Neutrophil (primary cell): ENCODE measurements at regions not wholly inside any gene's neighbourhood (a gene's known extent, or its start where the extent isn't known, plus 50 kb on each side); places are given as distances from the start of the nearest gene placed in this dataset.

Source experiments
- H3K27ac ChIP-seq: fragments of 200-600 bp; sonication (generic); 2 replicates; pipeline ENCODE4 v1.5.1; 2016; ENCODE audit warnings: mild to moderate bottlenecking, moderate library complexity
- H3K27me3 ChIP-seq: fragments of 200-600 bp; sonication (generic); 2 replicates; pipeline ENCODE4 v1.6.0; 2016; ENCODE audit warnings: mild to moderate bottlenecking
- H3K36me3 ChIP-seq: fragments of 200-600 bp; sonication (generic); 2 replicates; pipeline ENCODE4 v1.5.1; 2017
- H3K4me1 ChIP-seq, 2 experiments: fragments of 200-600 bp in 1 of 2; sonication (generic) in 1 of 2; 1 replicate in 1 of 2; 2 replicates in 1 of 2; pipeline versions ENCODE4 v1.5.1 to v1.6.1; 2013 to 2016; ENCODE audit warnings: low read depth in 1 of 2, low read length in 1 of 2, mild to moderate bottlenecking in 1 of 2, moderate library complexity in 1 of 2; ENCODE audit not compliant: control insufficient read depth in 1 of 2, insufficient read depth in 1 of 2
- H3K4me3 ChIP-seq, 2 experiments: fragments of 200-600 bp in 1 of 2; sonication (generic) in 1 of 2; 1 replicate in 1 of 2; 2 replicates in 1 of 2; pipeline ENCODE4 v1.5.1; 2013 to 2016; ENCODE audit warnings: low read depth in 1 of 2, low read length in 1 of 2, mild to moderate bottlenecking in 1 of 2, moderate library complexity in 1 of 2
- H3K9me3 ChIP-seq: fragments of 200-600 bp; sonication (generic); 2 replicates; pipeline ENCODE4 v1.5.1; 2016
- TF ChIP-seq, protein P1 (sequence below): fragments of 200-600 bp; sonication (generic); IDR thresholded peaks from 2 replicates; pipeline ENCODE4 v1.5.1; 2016; ENCODE audit warnings: antibody characterized with exemption

- H3K36me3 ChIP-seq, result no peaks in the 10 kb centered on the region
- H3K4me3 ChIP-seq, result no peak overlapping the region
- TF ChIP-seq, protein P1, sequence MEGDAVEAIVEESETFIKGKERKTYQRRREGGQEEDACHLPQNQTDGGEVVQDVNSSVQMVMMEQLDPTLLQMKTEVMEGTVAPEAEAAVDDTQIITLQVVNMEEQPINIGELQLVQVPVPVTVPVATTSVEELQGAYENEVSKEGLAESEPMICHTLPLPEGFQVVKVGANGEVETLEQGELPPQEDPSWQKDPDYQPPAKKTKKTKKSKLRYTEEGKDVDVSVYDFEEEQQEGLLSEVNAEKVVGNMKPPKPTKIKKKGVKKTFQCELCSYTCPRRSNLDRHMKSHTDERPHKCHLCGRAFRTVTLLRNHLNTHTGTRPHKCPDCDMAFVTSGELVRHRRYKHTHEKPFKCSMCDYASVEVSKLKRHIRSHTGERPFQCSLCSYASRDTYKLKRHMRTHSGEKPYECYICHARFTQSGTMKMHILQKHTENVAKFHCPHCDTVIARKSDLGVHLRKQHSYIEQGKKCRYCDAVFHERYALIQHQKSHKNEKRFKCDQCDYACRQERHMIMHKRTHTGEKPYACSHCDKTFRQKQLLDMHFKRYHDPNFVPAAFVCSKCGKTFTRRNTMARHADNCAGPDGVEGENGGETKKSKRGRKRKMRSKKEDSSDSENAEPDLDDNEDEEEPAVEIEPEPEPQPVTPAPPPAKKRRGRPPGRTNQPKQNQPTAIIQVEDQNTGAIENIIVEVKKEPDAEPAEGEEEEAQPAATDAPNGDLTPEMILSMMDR, result no peak
- H3K27me3 ChIP-seq, result no peaks in the 10 kb centered on the region
- H3K9me3 ChIP-seq, result no peaks in the 10 kb centered on the region
- H3K4me1 ChIP-seq, result no peaks in the 10 kb centered on the region
- H3K27ac ChIP-seq, result no peak overlapping the region
These were observed 99.8 kb upstream of the PDE10A start for GRCh38 chr6:165762876-165763275.

DNA sequence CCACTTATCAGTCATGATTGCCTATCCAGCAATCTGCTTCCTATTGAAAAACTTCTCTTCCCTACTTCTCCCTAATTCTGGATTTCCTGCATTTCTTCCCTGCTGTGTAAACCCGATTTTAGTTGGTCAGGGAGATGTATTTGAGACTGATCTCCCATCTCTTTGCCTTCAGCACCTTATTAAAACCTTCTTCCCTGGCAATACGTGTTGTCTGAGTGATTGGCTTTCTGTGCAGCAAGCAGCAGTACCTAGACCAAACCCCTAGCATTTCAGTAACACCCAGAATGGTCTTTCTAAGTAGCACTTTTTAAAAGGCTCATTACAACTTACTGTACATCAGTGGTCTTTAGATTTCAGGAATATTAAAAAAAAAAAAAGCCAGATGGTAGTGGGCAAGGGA lies 99.1 kb upstream of the PDE10A start:
- Histone ChIP-seq H3K36me3 (no peaks in the 10 kb centered on the region), H3K27me3 (no peaks in the 10 kb centered on the region), H3K4me3 (no peak overlapping the region), H3K4me1 (no peaks in the 10 kb centered on the region), H3K9me3 (no peaks in the 10 kb centered on the region), H3K27ac (no peak overlapping the region)
- TF ChIP-seq, protein P1, result no peak

GRCh38 chr6:165760803-165761185 lies 97.8 kb upstream of the PDE10A start:
- Histone ChIP-seq H3K36me3 (no peaks in the 10 kb centered on the region), H3K27me3 (no peaks in the 10 kb centered on the region), H3K9me3 (no peaks in the 10 kb centered on the region), H3K27ac (no peak overlapping the region), H3K4me1 (no peaks in the 10 kb centered on the region), H3K4me3 (no peak overlapping the region)
- TF ChIP-seq, protein P1, result no peak

DNA sequence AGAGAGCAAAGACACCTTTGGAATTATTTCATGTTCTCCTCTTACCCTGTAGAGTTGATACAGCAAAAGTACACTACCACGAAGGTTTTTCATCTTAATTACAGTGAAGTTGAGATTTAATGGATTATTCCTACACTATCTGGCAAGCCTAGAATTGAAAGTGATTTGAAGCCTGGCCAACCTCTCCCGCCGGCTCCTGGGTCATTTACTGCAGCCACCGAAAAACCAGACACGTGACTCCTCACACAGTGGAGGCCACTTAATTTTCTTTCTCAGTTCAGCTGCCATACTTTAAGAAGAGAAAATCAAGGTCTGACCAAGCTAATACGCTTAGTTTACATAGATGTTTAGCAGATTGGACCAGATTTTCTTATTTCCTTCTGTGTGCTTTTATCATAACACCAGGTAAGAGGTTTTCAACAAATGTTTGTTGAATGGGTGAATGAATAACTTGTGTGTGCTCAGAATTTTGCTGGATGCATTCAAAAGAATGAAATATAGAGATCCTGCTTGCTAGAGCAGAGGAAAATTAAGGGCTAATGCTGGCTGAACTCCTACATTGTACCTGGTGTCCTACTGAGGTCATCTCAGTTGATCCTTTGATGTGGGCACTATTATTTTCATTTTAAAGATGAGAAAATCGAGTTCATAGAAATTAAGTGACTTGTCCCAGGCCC lies 97.2 kb upstream of the PDE10A start:
- Histone ChIP-seq H3K4me1 (no peaks in the 10 kb centered on the region), H3K27ac (no peak overlapping the region), H3K4me3 (no peak overlapping the region), H3K9me3 (no peaks in the 10 kb centered on the region), H3K36me3 (no peaks in the 10 kb centered on the region), H3K27me3 (no peaks in the 10 kb centered on the region)
- TF ChIP-seq, protein P1, result no peak

DNA sequence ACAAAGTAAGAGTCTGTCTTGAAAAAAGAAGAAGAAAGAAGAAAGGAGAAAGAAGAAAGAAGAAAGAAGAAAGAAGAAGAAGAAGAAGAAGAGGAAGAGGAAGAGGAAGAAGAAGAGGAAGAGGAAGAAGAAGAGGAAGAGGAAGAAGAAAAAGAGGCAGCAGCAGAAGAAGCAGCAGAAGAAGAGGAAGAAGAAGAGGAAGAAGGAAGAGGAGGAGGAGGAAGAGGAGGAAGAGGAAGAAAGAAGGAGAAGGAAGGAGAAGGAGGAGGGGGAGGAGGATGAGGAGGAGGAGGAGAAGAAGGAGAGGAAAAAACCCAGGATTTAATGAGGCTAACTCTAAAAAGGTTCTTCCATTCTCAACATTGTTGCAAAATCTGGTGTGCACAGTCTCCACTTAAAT lies 95.4 kb upstream of the PDE10A start:
- Histone ChIP-seq H3K27me3 (no peaks in the 10 kb centered on the region), H3K27ac (no peak overlapping the region), H3K36me3 (no peaks in the 10 kb centered on the region), H3K9me3 (no peaks in the 10 kb centered on the region), H3K4me1 (no peaks in the 10 kb centered on the region), H3K4me3 (no peak overlapping the region)
- TF ChIP-seq, protein P1, result no peak
